GM12891 (cell line): ENCODE measurements at regions not wholly inside any gene's neighbourhood (a gene's known extent, or its start where the extent isn't known, plus 50 kb on each side); places are given as distances from the start of the nearest gene placed in this dataset.

Source experiments
- POLR2A ChIP-seq: IDR thresholded peaks from 2 replicates; pipeline ENCODE4 v1.6.1; 2011; ENCODE audit warnings: low read depth, low read length, control low read depth
- POLR2AphosphoS5 ChIP-seq: IDR thresholded peaks from 2 replicates; pipeline ENCODE4 v1.6.1; 2011; ENCODE audit warnings: low read depth, low read length, control low read depth
- TAF1 ChIP-seq: IDR thresholded peaks from 2 replicates; pipeline ENCODE4 v1.6.1; 2011; ENCODE audit warnings: low read depth, low read length, control low read depth

DNA sequence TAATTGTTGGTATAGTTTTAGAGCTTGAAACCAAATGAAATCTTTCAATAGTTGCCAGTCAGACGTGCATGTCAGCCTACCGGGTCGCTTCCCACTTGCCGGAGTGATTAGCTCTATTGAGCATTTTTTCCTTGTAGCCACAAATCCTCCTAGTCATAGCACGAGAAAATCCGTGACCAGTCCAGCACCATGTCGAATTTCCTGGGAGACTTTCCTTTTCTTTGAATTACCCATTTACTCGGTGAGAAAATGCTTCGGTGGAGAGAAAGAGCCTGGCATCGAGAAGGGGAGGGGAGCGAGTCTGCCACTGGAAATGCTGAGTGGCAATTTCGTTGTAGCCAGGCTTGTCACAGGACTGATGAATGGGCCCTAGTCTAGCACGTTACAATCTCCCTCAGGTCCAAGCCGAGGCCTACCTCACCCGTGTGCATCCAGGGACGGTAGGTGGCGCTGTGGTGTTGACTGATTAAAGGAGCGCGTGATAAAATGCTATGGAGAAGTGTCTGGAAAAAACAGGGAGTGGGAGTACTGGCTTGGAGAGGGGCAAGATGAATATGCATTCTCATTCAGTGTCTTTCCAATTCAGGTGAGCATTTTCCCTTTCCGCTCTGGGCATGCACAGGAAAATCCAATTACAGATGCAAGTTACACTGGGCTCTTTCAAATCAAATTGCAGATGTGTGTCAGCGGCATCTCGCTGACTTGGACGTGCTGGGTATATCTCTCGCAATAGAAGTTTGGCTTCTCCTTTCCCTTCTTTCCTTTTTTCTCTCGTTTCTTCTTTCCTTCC lies 238.8 kb downstream of the EDEM1 start:
- TF ChIP-seq TAF1 (no peak), POLR2A (no peak), POLR2AphosphoS5 (no peak)
